Stimulated activated CD4-positive, alpha-beta T cell treated with anti-CD3 and anti-CD28 coated beads, Interleukin-12 subunit alpha, Interleukin-12 subunit beta, amount 100 ng/mL, for 4 hours (primary cell): ENCODE measurements at regions not wholly inside any gene's neighbourhood (a gene's known extent, or its start where the extent isn't known, plus 50 kb on each side); places are given as distances from the start of the nearest gene placed in this dataset.
"Not testable (repeated sequence)": the region's sequence is repeated elsewhere in the genome, so short reads cannot be mapped to it uniquely, and the experiment has no call there.

ENCODE experiments used
- DNase-seq: peaks from one replicate; pipeline ENCODE4 v3.0.0-alpha.2; 2020

DNA sequence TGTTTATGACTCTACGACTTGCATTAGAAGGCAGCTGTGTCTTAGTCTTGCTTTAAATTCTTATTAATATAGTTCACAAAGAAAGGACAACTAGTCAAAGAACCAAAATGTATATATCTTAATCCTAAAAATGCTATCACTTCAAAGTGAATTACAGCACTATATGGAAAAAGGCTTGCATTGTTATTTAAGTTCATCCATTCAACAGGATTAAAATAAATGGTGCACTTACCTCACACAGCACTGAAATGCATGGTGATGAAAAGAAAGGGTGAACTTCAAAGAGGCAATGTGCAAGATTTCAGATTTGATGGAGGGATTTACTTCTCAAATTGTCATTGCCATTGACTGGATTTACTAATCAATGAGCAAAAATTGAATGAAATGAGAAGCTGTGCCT is 344.4 kb upstream of the NUDT12 start:
- DNase-seq: no peak

DNA sequence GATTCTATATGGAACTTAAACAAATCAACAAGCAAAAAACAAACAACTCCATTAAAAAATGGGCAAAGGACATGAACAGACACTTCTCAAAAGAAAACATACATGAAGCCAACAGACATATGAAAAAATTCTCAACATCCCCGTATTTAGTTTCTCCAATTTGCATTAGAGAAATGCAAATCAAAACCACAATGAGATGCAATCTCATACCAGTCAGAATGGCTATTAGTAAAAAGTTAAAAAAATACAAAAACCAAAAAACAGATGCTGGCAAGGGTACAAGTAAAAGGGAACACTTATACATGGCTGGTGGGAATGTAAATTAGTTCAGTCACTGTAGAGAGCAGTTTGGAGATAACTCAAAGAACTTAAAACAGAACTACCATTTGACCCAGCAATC is 342.1 kb upstream of the NUDT12 start:
- no peak for DNase-seq

DNA sequence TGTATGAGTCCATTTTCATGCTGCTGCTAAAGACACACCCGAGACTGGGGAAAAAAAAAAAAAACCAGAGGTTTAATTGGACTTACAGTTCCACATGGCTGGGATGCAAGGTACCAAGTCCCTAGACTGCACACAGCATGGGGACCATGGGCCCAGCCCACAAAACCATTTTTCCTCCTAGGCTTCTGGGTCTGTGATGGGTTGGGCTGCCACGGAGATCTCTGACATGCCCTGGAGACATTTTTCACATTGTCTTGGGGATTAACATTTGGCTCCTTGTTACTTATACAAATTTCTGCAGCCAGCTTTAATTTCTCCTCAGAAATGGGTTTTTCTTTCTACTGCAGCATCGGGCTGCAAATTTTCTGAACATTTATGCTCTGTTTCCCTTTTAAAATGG is 340.3 kb upstream of the NUDT12 start:
- DNase-seq: no peak

DNA sequence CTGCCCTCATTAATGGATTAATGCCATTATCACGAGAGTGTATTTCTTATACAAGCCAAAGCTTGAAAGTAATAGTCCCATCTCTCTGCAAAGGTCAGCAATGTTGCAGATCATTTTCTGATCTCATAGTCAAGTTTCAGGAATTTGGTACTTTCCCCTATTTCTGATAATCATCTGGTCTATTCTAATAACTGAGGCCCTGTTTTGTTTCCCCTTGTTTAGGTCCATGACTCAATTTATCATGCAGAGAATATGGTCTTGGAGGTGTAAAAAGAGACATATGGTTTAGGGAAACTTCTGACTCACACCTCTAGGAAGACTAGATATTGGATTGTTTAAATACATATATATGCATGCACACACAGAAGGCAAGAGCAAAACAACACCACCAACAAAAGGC is 339.3 kb upstream of the NUDT12 start:
- no peak for DNase-seq

DNA sequence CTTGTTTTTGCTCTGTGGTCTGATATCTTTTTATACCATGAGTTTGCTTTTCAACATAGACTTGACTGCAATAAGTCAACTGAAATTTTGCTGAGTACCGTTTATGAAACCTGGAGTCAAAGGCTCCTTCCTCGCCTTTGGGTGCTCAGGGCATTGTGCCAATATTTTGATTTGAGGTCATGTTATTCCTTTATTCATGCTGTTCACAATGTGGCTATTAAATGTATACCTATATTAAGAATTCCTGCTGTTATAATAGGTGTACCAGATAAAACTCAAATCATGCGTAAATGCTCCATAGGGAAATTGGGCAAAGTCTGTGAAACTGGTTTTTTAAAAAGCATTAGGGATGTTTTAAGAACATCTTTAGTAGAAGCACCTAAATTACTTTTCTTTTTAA is 334.0 kb upstream of the NUDT12 start:
- DNase-seq: no peak

DNA sequence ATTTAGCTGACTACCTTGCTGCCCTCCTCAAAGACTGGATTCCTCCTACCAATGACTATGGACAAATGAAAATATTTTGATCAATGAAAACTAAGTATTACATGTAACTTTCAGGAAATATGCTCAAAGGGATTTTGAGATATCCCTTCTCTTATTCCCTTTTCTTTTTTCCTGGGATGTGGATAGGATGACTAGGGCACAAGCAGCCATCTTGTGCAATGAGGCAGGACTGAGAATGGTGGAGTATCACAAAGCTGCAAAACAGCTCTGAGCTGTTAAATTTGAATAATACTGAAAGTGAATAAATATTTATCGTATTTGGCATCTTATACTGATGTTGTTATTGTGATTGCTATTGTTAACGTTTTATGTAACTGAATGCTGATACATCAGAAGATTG is 333.1 kb upstream of the NUDT12 start:
- no peak for DNase-seq

DNA sequence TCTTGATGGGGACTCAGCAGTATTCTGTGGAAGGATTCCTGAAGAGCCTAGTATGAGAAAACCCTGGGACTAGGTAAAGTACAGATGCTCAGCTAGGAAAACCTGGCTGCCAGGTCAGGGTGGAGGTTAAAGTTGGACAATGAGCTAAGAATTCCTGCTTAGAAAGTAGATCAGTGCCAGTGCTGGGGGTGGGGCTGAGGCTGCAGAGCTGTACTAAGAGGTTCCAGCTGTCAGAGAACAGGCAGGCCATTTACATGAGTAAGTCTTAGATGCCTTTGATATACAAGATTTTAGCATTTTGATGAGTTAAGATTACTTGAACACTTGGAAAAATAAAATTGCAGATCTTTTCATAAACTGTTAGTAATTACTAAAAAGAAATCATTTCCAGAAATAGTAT is 332.3 kb upstream of the NUDT12 start:
- no peak for DNase-seq

DNA sequence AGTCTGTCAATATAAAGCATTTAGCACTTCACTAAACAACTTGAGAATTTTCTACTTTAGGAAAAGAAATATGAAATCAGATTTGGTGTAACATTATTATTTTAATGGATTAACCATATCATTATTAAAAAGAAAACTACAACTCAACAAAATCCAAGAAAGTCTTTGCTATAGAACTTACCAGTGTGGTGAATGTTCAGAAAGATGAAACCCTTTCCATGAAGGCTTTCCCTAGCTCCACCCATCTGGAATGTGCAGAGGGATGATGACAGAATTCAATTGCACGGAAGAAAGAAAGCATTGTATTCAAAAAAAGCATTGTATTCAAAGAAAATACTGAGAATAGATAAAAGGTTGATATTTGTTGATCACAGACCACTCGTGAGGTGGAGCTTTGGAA is 328.6 kb upstream of the NUDT12 start:
- no peak for DNase-seq

DNA sequence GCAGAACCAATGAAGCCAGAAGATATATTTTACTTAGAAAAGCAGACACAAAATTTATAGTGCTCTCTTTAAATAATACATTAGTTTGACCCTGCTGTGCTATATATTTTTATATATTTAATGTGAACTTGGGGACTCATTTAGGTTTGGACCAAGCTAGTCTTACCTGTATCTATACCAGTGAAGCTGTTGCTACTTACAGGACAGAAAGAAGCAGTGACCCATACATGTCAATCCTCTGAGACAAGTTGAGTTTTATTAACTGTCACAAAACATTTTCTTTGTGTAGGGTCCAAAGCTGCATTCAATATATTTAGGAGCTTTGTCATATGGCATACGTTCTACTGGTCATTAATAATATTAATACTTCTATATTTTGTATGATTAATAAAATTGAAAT is 327.7 kb upstream of the NUDT12 start:
- DNase-seq: no peak

DNA sequence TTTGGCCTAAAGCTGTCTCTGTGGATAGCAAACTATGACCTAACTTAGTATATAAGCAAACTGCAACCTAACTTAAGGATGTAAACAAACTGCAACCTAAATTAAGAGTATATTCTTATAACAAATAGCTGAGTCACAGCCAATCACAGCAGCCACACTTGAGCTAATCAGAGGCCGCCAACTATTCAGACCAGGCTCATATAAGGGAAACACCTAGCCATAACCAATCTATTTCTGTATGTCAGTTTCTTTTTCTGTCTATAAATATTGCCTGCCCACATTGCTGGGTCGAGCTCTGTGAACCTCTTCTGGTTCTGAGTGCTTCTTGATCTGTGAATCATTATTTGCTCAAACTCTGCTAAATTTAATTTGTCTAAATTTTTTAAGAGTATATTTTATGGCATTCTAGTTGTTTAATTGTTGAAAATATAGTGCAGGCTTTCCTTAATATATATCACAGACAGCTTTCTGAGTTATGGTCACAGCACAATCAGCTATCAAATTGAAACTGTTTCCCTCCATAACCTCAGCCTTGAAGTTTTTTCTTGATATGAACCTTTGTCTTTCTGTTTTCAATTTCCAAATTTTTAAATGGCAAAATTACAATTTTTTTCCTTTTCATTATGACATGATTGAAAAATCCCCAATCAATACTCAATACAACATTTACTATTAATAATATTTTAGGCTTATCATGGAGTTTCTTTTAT is 327.1 kb upstream of the NUDT12 start:
- no peak for DNase-seq

DNA sequence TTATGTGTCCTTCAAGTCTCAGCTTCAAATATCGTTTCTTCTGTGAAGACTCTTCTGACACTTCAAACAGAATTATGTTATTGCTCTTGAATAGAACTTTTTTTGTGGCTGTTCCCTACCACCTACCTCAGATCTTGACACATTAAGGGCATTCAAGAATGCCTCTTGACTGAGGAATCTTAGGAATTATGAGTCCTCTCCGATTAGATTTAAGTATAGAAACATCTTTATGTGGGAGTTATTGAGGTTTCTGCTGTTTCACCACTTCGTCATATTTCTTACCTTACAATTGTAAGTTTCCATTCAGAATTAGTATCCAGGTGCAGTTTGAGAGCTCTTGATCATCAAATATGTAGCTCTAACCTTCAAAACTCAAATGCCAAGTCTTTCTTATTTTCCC is 324.2 kb upstream of the NUDT12 start:
- no peak for DNase-seq

DNA sequence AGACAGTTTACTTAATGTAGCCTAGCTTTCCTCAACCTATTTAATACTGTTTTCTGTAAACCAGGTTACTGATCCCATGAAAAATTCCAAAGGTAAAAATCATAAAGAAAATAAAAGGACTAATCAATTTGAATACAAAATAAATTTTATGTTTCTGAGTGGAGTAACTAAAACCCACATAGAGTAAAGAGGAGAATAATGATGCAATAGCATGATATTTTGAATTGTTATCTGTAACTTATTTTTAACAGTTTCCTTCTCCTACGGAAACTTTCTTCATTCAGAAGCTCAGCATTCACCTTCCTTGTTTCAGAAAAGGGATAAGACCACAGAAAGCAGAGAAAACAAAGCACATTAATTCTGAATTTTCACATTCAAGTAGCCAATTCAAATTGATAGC is 320.6 kb upstream of the NUDT12 start:
- no peak for DNase-seq

DNA sequence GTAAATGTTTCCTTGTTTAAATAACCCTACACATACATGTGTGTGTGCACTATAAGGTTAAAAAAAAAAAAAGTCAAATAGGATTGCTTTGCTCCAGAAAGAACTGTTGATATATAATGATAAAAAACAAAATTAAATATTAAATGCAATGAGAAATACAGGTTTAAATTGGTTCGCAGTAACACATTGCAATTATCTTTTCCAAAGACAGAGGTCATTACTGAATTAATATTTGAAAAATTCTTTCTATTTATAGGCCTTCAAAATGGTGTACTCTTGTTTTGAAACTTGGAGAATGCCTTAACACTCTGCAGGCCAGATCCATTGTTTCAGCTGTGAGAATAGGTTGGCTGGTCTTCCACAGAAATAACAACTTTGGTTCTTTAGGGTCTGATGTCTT is 319.0 kb upstream of the NUDT12 start:
- no peak for DNase-seq

DNA sequence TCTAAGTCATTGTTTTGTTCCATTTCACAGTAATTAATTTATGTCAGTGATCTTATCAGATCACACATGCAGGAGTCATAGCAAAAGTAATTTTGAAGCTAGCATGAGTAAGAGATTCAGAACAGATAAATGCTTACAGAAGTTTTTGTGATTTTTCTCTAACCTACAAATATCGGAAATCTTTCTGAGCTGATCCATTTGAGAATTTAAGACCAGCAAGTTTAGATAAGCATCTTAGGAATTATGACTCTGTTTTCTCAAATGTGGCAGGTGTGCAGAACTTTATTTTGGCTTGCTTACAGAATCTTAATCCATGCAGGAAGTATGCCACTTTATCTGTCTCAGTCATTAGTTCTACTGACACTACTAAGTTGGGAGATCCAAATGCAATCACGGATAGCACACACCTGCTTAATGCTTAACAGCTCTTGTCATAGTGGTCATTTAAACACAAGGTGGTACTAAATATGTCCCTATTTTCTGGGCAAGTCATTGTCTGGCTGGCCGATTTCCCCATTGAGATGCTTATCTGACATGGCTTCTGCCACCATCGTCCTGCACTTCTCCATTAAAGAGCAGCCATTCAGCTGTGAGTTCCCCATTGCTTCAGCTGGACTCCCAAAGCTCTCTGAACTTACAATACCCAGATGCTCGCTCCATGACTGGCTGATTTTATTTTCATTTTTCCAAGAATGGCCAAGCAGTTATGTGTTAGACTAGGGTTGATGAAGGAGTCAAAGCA is 305.4 kb upstream of the NUDT12 start:
- no peak for DNase-seq

DNA sequence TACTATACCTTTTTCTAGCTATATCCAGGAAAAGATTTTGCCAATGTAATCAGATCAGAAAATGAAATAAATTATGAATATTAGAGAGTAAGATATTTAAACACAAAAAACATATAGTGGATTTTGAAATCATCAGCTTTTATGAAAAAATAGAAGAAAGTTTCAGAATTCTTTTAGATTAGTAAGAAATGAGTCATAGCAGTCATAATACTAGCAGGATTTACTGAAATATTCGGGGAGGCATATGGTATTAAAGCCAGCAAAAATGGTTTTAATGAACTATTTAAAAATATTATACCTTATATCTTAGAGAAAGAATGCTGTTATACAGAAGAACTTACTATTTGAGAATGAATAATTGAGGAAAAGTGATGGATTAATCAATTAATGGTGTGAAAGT is 303.6 kb upstream of the NUDT12 start:
- DNase-seq: no peak

DNA sequence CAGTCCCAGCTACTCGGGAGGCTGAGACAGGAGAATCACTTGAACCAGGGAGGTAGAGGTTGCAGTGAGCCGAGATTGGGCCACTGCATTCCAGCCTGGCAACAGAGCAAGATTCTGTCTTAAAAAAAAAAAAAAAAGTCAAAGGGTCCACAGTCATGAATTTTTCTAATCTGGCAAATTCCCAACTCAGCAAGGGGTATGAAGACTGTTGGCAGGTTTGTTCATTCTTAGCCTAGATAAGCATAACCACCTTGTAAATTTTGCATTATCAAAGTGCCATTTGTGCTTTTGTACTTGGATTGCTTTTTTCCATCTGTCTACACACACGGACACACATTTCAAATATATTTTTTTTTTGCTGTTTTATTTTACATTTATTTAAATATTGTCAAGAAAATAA is 299.8 kb upstream of the NUDT12 start:
- DNase-seq: no peak

DNA sequence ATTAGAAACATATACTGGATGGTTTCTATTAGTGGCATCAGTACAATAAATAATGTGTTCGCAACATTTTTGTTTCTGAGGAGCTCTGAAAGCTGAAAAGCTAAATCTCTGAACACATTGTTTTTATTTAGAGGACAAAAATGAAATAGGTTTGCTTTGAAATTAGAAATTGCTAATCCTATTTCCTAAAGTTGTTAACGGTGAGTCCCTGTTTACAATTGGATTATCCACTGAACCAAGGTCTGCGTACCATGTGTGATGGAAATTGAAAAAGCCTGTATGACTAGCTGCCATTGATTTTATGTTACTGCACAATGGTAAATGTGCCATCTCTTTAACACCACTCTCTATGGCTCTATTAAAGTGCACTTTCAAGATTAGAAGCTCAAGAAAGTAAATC is 297.7 kb upstream of the NUDT12 start:
- DNase-seq: no peak

DNA sequence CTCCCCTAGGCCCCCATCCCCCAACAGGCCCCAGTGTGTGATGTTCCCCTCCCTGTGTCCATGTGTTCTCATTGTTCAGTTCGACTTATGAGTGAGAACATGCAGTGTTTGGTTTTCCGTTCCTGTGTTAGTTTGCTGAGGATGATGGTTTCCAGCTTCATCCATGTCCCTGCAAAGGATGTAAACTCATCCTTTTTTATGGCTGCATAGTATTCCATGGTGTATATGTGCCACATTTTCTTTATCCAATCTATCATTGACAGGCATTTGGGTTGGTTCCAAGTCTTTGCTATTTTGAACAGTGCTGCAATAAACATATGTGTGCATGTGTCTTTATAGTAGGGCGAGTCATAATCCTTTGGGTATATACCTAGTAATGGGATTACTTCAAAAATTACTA is 295.8 kb upstream of the NUDT12 start:
- DNase-seq: not testable (repeated sequence)

DNA sequence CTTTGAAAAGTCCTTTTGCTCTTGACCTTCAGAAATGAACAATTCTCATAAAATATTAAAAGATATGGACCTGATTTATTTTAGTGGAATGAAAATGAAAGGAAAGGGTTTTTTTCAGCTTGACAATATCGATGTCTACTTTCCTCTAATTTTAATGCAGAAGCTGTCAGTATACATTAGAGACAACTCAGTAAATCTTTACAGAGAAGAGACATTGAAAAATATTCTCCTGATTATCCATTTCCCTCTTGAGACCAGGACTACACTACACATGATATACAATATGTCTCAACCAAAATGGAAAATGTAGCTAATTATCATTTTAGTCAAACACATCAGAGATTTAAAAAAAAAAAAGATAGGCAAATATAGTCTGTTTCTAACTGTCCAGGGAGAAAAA is 288.5 kb upstream of the NUDT12 start:
- DNase-seq: no peak

DNA sequence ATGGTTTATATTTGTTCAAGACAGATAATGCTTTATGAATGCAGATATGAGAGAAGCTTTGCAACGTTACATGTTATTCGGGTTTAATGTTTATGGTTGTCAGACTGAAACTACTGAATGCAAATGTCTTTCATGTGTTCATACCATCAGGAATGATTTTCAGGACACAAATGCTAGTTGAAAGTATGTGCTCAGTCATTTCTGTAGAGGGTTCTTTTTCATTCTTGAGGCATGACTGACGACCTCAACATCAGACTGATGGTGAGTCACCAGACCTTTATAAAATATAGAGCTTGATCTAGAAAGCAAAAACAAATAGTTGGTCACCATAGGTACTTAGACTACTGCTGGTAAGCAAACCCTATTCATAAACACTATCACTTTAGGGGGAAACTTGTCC is 287.3 kb upstream of the NUDT12 start:
- no peak for DNase-seq

DNA sequence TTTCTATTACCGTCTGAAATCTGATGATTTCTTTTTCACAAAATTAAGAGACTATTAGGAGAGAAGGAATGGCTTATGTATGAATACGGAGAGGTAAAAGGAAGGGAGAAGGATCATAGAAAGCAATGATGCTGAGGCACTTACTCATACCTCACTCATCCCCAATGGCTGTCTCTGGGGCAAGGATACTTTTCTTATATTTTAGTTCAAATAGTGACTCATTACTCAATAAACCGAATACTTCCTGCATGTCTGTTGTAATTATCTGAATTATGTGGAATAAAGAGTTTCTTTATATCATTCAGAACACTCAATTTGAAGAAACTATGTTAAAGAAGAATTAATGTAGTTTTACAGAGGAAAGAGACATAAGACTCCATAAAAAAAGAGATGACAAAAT is 284.5 kb upstream of the NUDT12 start:
- no peak for DNase-seq

DNA sequence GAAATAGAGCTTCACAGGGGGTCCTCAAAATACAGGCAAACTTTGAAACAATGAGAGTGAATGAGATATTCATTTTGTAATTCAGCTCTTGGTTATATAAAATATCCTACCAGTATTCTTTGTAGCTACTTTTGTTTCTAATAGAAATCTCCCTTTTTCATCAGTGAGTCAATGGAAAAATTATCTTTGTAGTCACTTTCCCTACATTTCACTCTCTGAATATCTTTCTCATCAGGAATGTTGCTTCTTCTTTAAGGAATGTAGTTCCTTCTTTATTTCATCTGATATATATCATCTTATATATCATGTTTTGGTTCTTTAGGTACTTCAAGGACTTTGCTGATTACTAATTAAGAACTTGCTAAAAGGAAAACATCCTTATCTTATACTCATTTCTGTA is 280.3 kb upstream of the NUDT12 start:
- DNase-seq: no peak

DNA sequence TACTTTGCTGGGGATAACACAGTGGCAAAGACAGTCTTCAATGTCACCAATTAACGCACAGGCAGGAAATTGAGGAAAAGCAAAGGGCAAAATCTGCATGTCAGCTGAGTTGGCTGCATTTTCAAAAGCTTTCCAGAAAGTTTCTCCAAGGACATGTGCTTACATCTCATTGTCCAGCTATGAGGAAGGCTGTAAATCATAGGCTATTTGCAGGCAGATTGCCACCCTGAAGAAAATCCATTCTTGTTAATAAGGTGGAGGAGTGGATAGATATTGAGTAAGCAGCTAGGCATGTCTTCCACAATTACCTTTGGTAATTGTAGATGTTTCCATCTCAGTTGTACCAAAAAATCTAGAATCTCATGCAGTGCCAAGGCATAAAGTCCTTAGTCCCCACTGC is 278.0 kb upstream of the NUDT12 start:
- no peak for DNase-seq

DNA sequence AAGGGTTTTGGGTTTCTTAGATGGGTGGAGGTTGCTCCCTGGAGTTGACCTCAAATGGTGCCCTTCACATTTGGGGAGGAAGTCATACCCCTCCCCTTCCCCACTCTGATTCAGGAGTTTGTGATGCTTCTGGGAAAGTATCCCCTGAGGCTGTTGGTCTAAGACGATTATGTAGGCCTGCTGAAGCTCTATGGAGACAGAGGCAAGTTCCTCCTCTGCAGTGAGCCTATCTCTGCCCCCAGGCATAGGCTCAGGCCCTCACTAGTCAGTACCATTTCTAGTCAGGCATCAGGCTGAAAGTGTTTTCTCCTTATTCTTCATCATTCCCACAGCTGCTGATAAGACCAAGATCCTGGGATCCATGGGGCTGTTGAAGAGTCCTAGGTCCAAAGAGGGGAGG is 271.6 kb upstream of the NUDT12 start:
- DNase-seq: no peak

DNA sequence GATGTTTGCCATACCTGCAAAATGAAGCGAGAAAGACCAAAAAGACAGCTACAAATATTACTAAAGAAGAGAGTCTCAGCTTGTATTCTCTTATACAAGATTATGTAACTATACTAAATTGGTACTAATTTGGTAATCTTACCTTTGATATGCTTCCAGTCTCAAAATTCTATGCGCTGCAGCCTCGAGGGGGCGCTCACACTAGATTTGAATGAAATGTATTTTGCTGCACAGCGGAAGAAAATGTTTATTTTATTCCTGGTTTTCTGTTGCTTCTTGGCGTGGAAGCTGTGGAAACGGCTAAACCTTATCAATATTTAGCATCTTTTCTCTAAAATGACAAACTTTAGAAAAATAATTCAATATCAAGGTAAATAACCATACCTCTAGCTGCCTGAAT is 267.0 kb upstream of the NUDT12 start:
- no peak for DNase-seq
